GM21381 (cell line): ENCODE measurements at regions not wholly inside any gene's neighbourhood (a gene's known extent, or its start where the extent isn't known, plus 50 kb on each side); places are given as distances from the start of the nearest gene placed in this dataset.

Source experiments
- ATAC-seq: cut with Tn5 transposase; IDR thresholded peaks from one replicate; pipeline ENCODE4 v1.9.1; 2021; ENCODE audit warnings: mild to moderate bottlenecking, moderate library complexity; ENCODE audit not compliant: unreplicated experiment

GRCh38 chr3:161989012-161989411 is 492.4 kb downstream of the OTOL1 start:
- no peak for ATAC-seq

DNA sequence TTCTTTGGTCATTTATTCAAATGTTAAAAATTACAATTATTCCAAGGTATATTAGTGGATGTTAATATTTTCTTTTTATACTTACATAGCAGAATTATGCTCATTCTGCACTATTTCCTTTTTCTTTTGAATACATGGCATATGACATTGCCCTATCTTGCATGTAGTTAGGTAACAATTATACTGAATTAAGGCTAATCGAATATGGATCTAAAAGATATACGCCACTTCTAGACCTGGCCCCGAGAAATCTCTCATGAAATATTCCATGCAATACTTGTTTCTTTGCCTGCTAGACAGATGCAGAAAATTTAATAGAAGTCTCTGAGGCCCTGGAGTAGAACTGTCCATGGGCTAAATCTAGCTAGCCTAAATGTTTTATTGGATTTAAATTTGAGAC is 493.4 kb downstream of the OTOL1 start:
- ATAC-seq = no peak

GRCh38 chr3:161991901-161992540 is 495.4 kb downstream of the OTOL1 start:
- ATAC-seq = no peak

DNA sequence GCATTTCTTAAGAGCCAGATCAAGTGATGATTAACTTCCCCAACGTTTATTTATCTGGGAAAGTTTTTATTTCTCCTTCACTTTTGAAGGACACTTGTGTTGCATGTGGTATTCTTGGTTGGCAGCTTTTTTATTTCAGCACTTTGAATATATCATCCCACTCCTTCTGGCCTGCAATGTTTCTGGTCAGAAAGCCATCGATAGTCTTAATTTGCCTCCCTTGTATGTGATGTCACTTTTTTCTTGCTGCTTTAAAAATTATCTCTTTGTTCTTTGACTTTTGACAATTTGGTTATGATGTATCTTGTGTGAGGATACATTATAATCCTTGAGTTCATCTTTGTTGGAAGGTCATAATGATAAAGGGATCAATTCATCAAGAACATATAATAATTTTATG is 503.2 kb downstream of the OTOL1 start:
- no peak for ATAC-seq

- no peak for ATAC-seq
Observed at GRCh38 chr3:162007722-162008121, 511.1 kb downstream of the OTOL1 start.

DNA sequence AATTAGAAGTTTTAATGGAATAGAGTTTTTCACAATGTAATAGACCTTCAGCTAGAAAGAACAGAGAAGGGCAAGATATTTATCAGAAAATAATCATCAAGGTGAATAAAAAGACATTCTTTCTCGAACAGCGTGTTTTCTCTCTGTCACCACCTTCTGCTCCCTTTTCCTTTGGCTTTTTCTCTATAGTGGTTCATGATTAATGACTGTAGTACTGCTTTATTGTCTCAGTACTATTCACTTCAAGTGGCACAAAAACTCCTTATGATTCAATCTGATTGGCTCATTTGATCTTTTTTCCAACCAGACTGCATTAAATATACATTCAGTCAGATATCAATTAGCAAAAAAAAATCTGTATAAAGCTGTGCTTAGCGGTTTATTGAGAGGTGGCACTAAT is 516.0 kb downstream of the OTOL1 start:
- no peak for ATAC-seq

- no peak for ATAC-seq
Observed at GRCh38 chr3:162014284-162014683, 517.7 kb downstream of the OTOL1 start.

GRCh38 chr3:162015856-162016255 is 519.2 kb downstream of the OTOL1 start:
- no peak for ATAC-seq

- no peak for ATAC-seq
Observed at GRCh38 chr3:162019817-162020216, 523.2 kb downstream of the OTOL1 start.

DNA sequence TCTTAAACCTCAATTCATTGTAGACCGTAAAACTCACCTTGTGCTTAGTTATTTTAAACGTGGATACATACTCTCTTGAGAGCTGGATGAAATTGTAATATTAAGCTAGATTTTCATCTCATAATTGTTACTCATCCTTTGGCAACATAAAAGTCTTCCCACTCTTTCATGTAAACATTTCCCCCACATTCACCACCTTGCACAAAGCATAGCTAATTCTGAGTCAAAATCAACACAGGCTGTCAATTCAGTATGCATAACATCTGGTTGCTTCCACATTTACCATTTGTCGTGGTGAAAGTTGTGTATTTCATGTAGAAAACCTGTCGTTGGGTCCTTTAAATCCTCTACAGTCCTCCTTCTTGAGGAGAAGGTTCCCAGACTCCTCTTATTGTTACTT is 524.6 kb downstream of the OTOL1 start:
- ATAC-seq = no peak

DNA sequence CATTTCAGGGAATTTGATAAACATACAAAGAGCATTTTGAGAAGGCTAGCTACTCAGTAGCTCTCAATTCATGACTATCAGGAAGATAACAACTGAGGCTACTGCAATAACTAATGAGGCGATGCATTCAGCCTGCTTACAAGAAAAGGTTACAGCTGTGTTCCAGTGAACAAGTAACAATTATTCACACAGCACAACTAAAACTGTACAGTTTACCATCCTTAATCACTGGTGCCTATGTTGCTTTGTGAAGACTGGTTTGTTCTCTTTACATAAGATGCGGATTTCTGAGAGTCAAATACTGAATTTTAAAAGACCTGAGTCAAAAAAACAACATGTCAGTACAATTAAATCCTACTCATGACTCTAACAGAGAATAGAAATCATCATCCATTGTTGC is 526.3 kb downstream of the OTOL1 start:
- ATAC-seq = no peak

DNA sequence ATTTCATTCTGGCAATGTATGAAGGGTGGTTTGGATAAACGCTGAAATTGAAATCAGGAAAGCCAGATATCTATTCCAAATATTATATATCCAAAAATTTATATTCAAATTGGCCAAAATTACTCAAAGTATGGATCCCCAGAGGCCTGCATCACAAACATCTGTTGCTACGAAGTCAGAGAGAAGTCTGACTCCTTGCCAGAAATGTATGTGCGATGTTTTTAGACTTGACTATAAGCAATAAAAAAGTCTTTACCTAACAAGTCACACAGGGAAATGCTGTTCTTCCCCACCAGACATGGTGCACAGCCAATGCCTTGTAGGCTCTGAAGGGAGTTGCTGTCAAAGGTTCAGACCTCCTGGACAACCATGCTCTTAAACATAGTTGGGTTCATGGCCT is 533.1 kb downstream of the OTOL1 start:
- no peak for ATAC-seq

DNA sequence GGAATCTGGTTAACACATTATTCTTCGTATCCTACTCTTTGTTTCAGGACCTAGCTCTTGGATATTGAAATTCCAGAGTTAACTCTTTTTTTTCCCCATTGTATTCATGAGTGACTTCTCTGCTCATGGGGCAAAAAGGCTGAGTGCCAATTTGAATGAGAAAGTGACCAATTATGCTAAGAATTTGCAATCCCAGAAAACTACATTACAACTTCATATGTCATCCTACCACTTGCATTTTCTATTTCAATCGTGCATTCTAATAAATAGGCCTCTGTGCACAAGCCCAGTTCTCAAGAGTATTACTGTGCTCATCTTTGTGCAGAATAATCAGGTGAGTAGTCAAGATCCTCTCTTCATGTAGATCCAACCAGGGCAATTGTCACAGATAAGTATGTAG is 537.8 kb downstream of the OTOL1 start:
- ATAC-seq = no peak

- ATAC-seq = no peak
Observed at GRCh38 chr3:162041622-162042021, 545.0 kb downstream of the OTOL1 start.

DNA sequence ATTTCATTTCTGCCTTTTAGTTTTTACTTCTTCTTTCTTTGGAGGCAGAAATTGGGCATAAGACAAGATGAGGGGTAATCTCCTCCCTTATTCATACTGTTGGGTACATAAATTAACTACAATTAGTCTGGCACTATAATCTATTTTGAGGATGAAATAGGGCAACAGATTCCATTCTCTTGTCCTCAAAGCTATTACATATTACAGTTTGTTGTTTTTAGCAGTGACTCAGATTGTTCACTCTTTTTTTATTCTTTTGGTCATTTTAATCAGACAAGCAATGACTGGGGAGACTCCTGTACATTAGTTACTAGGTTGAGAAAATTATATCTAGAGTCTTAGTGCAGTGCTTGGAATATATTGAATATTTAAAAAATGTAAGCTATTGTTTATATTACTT is 556.0 kb downstream of the OTOL1 start:
- no peak for ATAC-seq

DNA sequence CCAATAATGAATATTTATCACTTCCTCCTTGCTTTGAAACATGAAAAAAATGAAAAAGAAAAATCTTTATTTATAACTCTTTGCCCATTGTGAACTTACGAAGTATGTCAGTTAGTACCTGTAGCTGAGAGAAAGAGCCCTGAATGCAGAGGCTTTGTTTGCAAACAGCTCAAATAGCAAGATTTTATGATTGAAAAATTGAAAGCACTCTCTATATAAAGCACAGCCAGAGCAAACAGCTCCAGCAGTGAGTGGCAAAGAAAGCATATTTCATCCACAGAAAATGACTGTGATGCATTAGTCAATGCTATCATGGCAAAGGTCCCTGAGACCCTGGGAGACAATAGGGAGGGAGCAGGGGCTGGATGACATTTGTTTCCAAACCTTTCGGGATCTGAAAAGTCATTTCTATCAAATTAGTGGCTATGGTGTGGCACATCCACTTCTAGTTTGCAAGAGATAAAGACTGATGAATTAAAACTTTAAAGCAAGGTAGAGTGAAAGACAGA is 576.1 kb downstream of the OTOL1 start:
- ATAC-seq = no peak

GRCh38 chr3:162073422-162073975 is 576.9 kb downstream of the OTOL1 start:
- no peak for ATAC-seq

DNA sequence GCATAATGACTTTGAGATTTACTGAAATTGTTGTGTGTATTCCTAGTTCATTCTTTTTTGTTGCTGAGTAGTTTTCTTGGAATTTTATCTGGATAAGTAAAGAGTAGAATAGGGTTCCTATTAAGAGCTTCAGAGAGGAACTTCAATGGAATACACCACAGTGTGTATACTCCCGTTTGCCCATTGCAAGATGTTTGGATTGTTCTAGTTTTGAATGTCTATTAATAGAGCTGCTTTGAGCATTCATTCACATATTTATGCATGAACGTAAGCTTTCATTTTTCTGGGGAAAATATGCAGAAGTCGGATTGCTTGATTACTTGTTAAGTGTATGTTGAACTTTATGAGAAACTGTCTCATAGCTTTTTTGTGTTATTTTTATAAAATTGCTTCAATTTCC is 580.5 kb downstream of the OTOL1 start:
- ATAC-seq = no peak

DNA sequence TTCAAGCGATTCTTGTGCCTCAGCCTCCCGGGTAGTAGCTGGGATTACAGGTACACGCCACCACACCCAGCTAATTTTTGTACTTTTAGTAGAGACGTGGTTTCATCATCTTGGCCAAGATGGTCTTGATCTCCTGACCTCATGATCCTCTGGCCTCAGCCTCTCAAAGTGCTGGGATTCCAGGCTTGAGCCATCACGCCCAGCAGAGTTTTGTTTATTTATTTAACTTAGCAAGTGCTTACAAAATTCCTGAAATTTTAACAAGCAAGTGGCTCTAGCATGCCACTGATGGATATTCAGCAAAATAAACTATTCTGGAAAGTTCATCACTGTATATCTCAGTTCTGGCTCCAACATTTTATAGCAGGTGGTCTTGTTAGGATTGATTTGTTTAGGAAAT is 585.9 kb downstream of the OTOL1 start:
- ATAC-seq = no peak

DNA sequence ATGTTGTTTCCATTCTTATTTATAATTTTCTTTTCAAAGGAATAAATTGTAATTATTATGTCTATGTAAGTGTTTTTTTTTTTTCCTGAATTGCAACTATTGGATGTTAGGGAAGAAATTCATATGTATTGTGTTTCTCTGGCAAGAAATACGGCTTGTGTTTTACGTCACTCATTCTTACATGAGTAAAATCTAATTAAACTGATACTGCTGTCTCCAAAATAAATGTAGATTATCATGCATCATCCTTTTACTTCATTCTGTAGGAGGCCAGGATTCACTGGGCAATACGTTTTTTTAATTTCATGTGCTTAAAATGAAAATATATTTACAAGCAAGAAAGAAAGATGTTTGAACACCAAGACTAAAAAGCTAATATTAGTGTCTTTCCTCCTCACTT is 590.8 kb downstream of the OTOL1 start:
- ATAC-seq = no peak

DNA sequence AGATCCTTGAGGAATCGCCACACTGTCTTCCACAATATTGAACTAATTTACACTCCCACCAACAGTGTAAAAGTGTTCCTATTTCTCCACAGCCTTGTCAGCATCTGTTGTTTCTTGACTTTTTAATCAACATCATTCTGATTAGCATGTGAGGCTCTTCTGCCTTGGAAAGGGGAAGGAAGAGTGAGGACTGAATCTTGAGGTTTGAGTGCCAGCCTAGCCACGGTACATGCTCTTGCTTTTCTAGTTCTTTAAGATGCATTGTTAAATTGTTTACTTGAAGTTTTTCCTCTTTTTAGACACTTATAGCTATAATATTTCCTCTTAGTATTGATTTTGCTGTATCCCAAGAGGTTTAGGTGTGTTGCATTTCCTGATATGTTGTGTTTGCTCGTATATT is 596.1 kb downstream of the OTOL1 start:
- ATAC-seq = no peak

DNA sequence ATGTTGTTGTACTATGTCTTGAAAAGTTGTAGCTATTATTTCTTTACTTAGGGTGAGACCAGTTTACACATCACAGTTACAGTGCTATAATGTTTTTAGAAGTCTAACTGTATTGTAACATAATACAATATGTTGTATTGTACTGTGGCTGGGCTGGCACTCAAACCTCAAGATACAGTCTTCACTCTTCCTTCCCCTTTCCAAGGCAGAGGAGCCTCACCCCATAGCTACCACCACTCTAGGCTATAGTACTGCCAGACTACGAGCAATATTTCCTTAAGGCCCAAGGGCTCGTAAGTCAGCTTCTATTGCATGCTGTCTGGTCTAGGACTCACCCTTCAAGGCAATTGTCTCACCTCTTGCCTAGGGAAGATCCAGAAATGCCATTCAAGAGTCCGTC is 597.7 kb downstream of the OTOL1 start:
- ATAC-seq = no peak

GRCh38 chr3:162096874-162097273 is 600.3 kb downstream of the OTOL1 start:
- no peak for ATAC-seq
